ENCODE measurements at regions not wholly inside any gene's neighbourhood (a gene's known extent, or its start where the extent isn't known, plus 50 kb on each side); places are given as distances from the start of the nearest gene placed in this dataset.

DNA sequence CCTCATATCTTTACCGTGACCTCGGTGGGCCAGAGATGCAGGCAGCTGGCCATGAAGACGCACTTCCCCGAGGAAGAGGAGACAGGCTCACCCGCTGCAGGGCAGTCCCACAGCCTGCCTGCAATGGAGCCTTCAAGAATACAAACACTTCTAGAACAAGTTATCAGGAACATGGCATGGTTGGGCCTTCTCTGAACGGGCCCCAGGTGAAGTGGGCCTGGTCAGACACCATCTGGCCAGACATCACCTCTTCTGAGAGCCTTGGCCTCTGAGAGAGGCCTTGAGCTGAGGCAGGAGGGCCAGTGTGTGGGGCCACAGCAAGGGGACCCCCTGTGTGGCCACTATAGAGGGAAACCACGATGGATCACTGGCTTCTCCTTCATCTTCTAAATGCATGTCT, 112.4 kb upstream of the GDF10 start:
- Histone ChIP-seq H3K9me3 (ENCODE audit: low read length) (no peaks in the 10 kb centered on the region), H3K27me3 (ENCODE audit: control insufficient read depth in 1 of 2, insufficient read depth in 2 of 2, low read length in 2 of 2) (no peaks in the 10 kb centered on the region), H3K27ac (ENCODE audit: low read depth, low read length) (no peak overlapping the region), H3K9ac (ENCODE audit: low read length) (no peak overlapping the region), H3K36me3 (ENCODE audit: insufficient read depth, low read length) (no peaks in the 10 kb centered on the region), H3K4me3 (ENCODE audit: low read depth in 1 of 2, low read length in 2 of 2) (no peak overlapping the region), H3K4me1 (ENCODE audit: insufficient read depth, low read length) (peaks cover 8% of the 10 kb centered on the region)

DNA sequence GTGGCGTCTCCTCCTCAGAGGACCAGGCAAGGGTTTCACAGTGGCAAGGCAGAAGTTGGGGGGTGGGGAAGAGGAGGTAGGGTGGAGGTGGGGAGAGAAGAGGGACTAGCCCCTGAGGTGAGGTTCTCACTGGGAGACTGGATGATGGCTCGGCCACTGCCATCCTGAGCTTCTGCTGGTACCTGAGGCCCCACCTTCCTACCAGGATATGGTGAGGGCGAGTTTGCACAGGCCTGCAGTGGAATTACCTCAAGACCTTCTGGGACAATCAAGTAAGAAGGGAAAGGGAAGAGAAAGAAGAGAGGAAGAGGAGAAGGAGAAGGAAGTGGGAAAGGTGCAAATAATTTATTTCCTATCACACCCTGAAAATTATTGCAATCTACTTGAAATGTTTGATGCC, 111.8 kb upstream of the GDF10 start:
- Histone ChIP-seq H3K4me1 (ENCODE audit: insufficient read depth, low read length) (peaks cover 2% of the 10 kb centered on the region), H3K9ac (ENCODE audit: low read length) (no peak overlapping the region), H3K36me3 (ENCODE audit: insufficient read depth, low read length) (no peaks in the 10 kb centered on the region), H3K27ac (ENCODE audit: low read depth, low read length) (no peak overlapping the region), H3K27me3 (ENCODE audit: control insufficient read depth in 1 of 2, insufficient read depth in 2 of 2, low read length in 2 of 2) (no peaks in the 10 kb centered on the region), H3K4me3 (ENCODE audit: low read depth in 1 of 2, low read length in 2 of 2) (no peak overlapping the region), H3K9me3 (ENCODE audit: low read length) (no peaks in the 10 kb centered on the region)

DNA sequence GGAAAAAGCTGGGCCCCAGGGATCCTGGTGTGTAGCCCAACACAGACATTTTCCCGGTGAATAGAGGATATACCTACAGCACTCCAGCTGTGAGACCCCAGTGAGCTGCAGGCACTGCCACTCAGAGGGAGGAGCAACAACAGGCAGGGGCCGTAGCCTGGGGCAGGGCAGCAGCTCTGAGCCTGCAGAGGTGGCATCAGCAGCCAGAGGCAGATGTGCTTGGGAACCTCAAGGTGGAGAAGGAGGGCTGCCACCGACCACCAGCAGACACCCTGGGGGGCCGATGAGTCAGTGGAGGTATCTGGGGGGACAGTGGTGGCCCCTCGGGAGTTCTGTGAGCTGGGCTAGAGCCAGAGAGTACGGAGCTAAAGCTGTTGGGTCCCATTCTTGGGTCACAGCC, 110.2 kb upstream of the GDF10 start:
- H3K9me3 ChIP-seq (ENCODE audit: low read length): no peaks in the 10 kb centered on the region
- no peak overlapping the region for H3K4me3 ChIP-seq (ENCODE audit: low read depth in 1 of 2, low read length in 2 of 2)
- H3K9ac ChIP-seq (ENCODE audit: low read length): no peak overlapping the region
- H3K36me3 ChIP-seq (ENCODE audit: insufficient read depth, low read length): no peaks in the 10 kb centered on the region
- no peaks in the 10 kb centered on the region for H3K27me3 ChIP-seq (ENCODE audit: control insufficient read depth in 1 of 2, insufficient read depth in 2 of 2, low read length in 2 of 2)
- H3K4me1 ChIP-seq (ENCODE audit: insufficient read depth, low read length): no peaks in the 10 kb centered on the region
- no peak overlapping the region for H3K27ac ChIP-seq (ENCODE audit: low read depth, low read length)

DNA sequence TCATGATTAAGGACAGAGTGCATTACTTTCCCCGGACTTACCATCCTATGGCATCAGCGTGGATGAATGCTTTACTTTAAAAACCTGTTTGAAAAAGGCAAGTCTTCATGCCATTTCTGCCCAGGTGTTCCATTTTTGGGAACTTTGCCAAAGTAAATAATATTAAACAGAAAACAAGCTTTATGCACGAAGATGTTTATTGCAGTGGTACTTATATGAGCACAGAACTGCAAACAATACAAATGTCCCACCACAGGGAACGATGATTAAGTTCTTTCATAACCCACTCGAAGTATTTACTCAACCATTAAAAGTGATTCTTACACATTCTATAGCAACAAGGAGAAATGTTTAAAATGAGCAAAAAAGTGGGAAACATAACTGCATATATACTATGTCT, 109.7 kb upstream of the GDF10 start:
- Histone ChIP-seq H3K9me3 (ENCODE audit: low read length) (no peaks in the 10 kb centered on the region), H3K4me3 (ENCODE audit: low read depth in 1 of 2, low read length in 2 of 2) (no peak overlapping the region), H3K27me3 (ENCODE audit: control insufficient read depth in 1 of 2, insufficient read depth in 2 of 2, low read length in 2 of 2) (no peaks in the 10 kb centered on the region)

DNA sequence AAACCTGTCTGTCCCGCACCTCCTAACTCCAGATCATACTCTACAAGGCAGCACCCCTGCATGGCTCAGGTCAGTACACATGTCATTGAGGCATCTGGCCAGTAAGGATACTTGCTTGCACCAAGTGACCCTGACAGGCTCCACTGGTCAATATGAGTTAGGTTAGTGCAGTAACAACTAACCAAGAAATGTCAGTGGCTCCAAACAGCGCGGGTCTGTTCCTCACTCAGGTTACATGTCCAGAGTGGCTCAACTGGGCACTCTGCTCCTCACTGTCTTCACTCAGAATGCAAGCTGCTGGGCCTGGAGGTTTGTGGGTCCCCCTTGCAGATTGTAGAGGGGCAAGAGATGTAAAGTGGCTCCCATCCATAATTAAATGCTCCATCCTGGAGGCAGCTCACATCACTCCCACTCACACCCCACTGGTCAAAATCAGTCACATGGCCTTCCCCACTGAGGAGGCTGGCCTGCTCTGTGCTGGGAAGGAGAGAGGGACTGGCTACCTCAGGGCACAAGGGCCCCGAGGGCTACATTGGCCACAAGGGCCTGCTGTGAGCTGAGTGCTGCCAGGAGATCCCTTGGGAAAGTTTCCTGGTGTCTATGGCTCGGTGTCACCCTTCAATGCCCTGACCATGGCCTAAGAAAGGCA, 109.1 kb upstream of the GDF10 start:
- no peak overlapping the region for H3K4me3 ChIP-seq (ENCODE audit: low read depth in 1 of 2, low read length in 2 of 2)
- H3K4me1 ChIP-seq (ENCODE audit: insufficient read depth, low read length): no peaks in the 10 kb centered on the region

More for the DNA sequence above, 109.7 kb upstream of the GDF10 start:
- Histone ChIP-seq H3K36me3 (ENCODE audit: insufficient read depth, low read length) (no peaks in the 10 kb centered on the region), H3K4me1 (ENCODE audit: insufficient read depth, low read length) (no peaks in the 10 kb centered on the region), H3K27ac (ENCODE audit: low read depth, low read length) (no peak overlapping the region), H3K9ac (ENCODE audit: low read length) (no peak overlapping the region)

DNA sequence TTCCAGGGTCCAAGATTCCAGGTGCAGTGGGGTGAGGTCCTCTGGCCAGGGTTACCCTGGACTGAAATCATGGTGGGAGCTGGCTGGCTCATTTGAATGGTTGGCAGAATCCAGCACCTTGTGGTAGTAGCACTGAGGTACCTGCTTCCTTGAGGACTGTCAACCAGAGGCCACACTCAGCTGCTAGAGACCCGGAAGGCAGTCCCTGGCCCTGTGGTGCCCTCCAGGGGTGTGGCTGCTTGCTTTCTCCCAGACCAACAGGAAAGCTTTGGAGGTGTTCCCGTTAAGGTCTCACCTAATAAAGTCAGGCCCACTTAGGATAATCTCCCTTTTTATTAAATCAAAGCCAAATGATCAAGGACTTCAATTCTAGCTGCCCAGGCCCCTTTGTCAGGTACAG, 107.7 kb upstream of the GDF10 start:
- H3K9me3 ChIP-seq (ENCODE audit: low read length): no peaks in the 10 kb centered on the region
- H3K4me1 ChIP-seq (ENCODE audit: insufficient read depth, low read length): no peaks in the 10 kb centered on the region
- no peaks in the 10 kb centered on the region for H3K36me3 ChIP-seq (ENCODE audit: insufficient read depth, low read length)
- no peak overlapping the region for H3K9ac ChIP-seq (ENCODE audit: low read length)
- H3K4me3 ChIP-seq (ENCODE audit: low read depth in 1 of 2, low read length in 2 of 2): no peak overlapping the region
- no peaks in the 10 kb centered on the region for H3K27me3 ChIP-seq (ENCODE audit: control insufficient read depth in 1 of 2, insufficient read depth in 2 of 2, low read length in 2 of 2)
- H3K27ac ChIP-seq (ENCODE audit: low read depth, low read length): no peak overlapping the region

More for the DNA sequence above, 109.1 kb upstream of the GDF10 start:
- Histone ChIP-seq H3K36me3 (ENCODE audit: insufficient read depth, low read length) (no peaks in the 10 kb centered on the region), H3K9me3 (ENCODE audit: low read length) (no peaks in the 10 kb centered on the region), H3K9ac (ENCODE audit: low read length) (no peak overlapping the region), H3K27ac (ENCODE audit: low read depth, low read length) (no peak overlapping the region), H3K27me3 (ENCODE audit: control insufficient read depth in 1 of 2, insufficient read depth in 2 of 2, low read length in 2 of 2) (no peaks in the 10 kb centered on the region)

DNA sequence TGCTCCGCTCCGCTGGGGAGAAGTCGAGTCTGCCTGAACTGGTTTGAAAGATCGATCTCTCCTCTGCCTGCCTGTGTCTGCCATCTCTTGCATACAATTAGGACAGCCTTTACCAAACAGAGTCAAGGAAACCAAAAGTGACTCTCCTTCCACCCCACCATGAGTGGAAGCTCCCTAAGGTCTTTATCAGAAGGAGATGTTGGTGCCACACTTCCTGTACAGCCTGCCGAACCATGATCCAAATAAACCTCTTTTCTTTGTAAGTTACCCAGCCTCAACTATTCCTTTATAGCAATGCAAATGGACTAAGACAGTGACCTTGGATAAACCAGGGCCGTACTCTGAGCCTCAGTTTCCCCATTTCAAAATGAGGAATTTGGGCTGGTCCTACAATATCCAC, 106.3 kb upstream of the GDF10 start:
- Histone ChIP-seq H3K9ac (ENCODE audit: low read length) (no peak overlapping the region), H3K27me3 (ENCODE audit: control insufficient read depth in 1 of 2, insufficient read depth in 2 of 2, low read length in 2 of 2) (no peaks in the 10 kb centered on the region), H3K4me3 (ENCODE audit: low read depth in 1 of 2, low read length in 2 of 2) (no peak overlapping the region), H3K9me3 (ENCODE audit: low read length) (no peaks in the 10 kb centered on the region), H3K4me1 (ENCODE audit: insufficient read depth, low read length) (no peaks in the 10 kb centered on the region), H3K27ac (ENCODE audit: low read depth, low read length) (no peak overlapping the region), H3K36me3 (ENCODE audit: insufficient read depth, low read length) (no peaks in the 10 kb centered on the region)

DNA sequence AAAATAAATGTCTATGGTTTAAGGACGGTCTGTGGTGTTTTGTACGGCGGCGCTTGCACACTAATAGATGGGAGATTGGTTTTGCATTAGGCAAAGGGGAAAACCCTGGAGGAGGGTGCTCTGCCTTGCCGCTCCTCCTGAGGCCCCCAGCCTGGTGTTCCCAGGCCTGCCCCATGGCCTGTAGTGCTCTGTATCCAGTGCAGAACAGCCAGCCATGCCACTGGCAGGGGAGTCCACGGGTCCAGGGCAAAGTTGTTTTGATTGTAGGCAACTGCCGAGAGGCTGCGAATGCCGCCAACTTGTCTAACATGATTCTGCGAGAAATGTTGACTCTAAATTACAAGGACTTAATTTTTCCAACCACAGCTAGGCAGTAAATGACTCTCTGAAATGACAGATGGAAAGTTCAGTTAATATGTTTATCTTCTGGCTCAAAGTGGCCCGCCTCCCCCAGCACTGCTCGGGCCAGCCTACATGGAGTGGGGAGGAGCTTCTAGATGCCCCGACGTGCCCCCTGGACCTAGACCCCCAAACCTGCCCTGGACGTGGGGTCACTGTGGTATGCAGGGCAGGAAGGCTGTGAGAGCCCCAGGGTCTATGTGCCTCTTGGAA, 104.6 kb upstream of the GDF10 start:
- Histone ChIP-seq H3K9me3 (ENCODE audit: low read length) (no peaks in the 10 kb centered on the region), H3K4me3 (ENCODE audit: low read depth in 1 of 2, low read length in 2 of 2) (no peak overlapping the region), H3K27ac (ENCODE audit: low read depth, low read length) (no peak overlapping the region), H3K27me3 (ENCODE audit: control insufficient read depth in 1 of 2, insufficient read depth in 2 of 2, low read length in 2 of 2) (no peaks in the 10 kb centered on the region), H3K9ac (ENCODE audit: low read length) (no peak overlapping the region), H3K4me1 (ENCODE audit: insufficient read depth, low read length) (no peaks in the 10 kb centered on the region), H3K36me3 (ENCODE audit: insufficient read depth, low read length) (no peaks in the 10 kb centered on the region)

DNA sequence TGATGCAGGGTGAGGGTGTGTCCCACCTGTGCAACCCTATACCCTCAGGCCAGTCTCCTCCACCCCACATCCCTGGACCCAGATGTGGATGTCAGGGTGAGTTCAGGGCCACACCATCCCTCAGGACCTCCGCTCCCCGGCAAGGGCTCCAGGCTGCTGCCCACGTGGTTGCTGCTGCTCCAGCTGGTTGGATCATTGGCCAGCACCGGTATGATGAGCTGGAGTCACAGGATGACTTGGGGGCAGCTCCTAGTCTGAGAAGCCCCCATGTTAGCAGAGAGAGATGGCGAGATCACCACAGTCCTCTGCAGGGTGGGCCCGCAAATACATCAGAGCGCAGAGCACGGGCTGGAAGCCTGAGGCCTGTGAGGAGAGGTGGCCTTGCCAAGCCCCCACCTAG, 103.3 kb upstream of the GDF10 start:
- Histone ChIP-seq H3K4me1 (ENCODE audit: insufficient read depth, low read length) (no peaks in the 10 kb centered on the region), H3K4me3 (ENCODE audit: low read depth in 1 of 2, low read length in 2 of 2) (no peak overlapping the region), H3K36me3 (ENCODE audit: insufficient read depth, low read length) (no peaks in the 10 kb centered on the region), H3K9ac (ENCODE audit: low read length) (no peak overlapping the region), H3K9me3 (ENCODE audit: low read length) (no peaks in the 10 kb centered on the region), H3K27ac (ENCODE audit: low read depth, low read length) (no peak overlapping the region), H3K27me3 (ENCODE audit: control insufficient read depth in 1 of 2, insufficient read depth in 2 of 2, low read length in 2 of 2) (no peaks in the 10 kb centered on the region)

DNA sequence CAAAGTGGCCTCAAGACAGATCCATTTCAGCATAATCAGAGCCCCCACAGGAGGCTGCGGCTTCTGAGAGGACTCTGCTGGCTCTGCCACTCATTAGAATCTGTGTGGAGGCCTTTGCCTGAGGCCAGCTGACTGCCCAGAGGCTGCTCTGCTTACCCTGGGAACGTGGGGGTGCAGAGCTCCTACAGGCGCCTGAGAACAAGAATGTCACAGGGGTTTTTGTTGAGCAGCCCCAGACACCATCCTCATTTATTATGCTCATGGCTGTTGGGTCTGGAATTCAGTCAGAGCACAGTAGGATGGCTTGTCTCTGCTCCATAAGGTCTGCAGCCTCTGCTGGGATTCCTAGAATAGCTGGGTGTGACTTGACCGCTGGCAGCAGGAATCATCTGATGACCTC, 101.8 kb upstream of the GDF10 start:
- H3K4me1 ChIP-seq (ENCODE audit: insufficient read depth, low read length): no peaks in the 10 kb centered on the region
- H3K27me3 ChIP-seq (ENCODE audit: control insufficient read depth in 1 of 2, insufficient read depth in 2 of 2, low read length in 2 of 2): no peaks in the 10 kb centered on the region
- no peak overlapping the region for H3K4me3 ChIP-seq (ENCODE audit: low read depth in 1 of 2, low read length in 2 of 2)
- no peaks in the 10 kb centered on the region for H3K9me3 ChIP-seq (ENCODE audit: low read length)
- no peak overlapping the region for H3K9ac ChIP-seq (ENCODE audit: low read length)
- no peaks in the 10 kb centered on the region for H3K36me3 ChIP-seq (ENCODE audit: insufficient read depth, low read length)
- no peak overlapping the region for H3K27ac ChIP-seq (ENCODE audit: low read depth, low read length)

DNA sequence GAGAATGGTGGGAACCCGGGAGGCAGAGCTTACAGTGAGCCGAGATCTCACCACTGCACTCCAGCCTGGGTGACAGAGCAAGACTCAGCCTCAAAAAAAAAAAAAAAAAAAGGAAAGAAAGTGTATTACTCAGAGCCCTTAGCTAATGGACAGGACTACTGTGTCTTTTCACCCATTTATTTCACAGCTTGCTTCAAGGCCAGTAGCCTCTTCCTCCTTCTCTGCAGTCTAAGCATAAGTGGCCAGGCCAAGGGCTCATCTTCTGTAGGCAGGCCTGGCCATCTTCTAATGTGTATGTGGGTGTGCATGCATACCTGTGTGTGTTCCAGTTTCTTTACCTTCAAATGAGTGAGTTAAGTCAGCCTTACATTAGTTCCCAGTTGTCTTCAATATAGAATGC, 94.8 kb upstream of the GDF10 start:
- no peak overlapping the region for H3K27ac ChIP-seq (ENCODE audit: low read depth, low read length)
- no peaks in the 10 kb centered on the region for H3K9me3 ChIP-seq (ENCODE audit: low read length)
- H3K4me1 ChIP-seq (ENCODE audit: insufficient read depth, low read length): no peaks in the 10 kb centered on the region
- no peaks in the 10 kb centered on the region for H3K27me3 ChIP-seq (ENCODE audit: control insufficient read depth in 1 of 2, insufficient read depth in 2 of 2, low read length in 2 of 2)
- H3K4me3 ChIP-seq (ENCODE audit: low read depth in 1 of 2, low read length in 2 of 2): no peak overlapping the region
- no peak overlapping the region for H3K9ac ChIP-seq (ENCODE audit: low read length)
- H3K36me3 ChIP-seq (ENCODE audit: insufficient read depth, low read length): no peaks in the 10 kb centered on the region
